Right hindlimb (tissue), 1 donor: ENCODE measurements at regions not wholly inside any gene's neighbourhood (a gene's known extent, or its start where the extent isn't known, plus 50 kb on each side); places are given as distances from the start of the nearest gene placed in this dataset.
"Not testable (repeated sequence)": the region's sequence is repeated elsewhere in the genome, so short reads cannot be mapped to it uniquely, and the experiment has no call there.

Source experiments
- DNase-seq: peaks from one replicate; pipeline ENCODE4 v3.0.0-alpha.2; 2018

DNA sequence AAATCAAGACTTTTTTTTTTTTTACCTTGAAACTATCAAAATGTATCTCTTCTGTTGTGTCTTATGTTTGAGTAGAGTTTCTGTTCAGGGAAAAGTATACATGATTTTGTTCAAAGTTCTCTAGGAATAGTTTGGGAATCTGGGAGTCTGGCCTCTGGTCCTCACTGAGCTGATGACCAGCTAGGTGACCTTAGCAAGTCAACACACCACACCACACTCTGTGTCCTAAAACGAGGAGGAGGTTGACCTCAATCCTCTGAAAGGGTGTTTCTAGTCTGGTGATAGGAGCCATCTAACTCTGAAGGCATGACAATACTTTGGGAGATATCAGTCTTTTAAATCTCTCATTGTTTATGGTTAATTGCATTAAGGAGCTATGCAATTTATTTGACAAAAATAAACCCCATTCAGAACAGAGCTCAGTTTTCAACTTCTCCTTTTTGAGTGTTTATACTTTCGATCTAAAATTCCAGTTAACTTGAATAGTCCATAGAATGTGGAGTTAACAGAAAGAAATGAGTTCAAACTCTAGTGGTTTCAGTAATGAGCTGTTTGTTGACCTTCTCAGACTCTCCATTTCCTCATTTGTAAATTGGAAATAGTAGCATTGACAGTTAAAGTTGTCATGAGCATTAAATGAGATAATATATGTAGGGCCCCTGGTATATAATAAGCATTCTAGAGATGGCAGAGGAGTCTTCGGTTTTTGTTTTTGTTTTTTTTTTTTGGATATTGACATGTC is 112.2 kb upstream of the LRRN1 start:
- DNase-seq: no peak

DNA sequence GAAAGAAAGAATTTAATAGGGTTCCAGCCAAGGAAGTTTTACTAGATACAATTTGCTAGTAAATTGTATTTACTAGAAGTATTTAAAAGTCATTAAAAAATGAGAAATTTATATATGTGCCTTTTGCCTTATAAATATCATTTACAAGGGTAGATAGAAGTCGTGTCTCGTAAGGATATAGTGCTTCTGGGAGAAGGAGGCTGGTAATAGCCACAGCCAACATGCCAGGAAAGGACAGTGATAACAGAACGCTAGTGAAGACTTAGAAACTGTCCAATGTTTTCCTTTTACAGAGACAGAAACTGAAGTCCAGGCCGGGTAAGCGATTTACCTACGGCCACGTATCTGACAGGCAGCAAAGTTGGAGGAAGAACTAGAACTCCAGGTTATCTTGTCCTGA is 113.5 kb upstream of the LRRN1 start:
- DNase-seq: no peak

DNA sequence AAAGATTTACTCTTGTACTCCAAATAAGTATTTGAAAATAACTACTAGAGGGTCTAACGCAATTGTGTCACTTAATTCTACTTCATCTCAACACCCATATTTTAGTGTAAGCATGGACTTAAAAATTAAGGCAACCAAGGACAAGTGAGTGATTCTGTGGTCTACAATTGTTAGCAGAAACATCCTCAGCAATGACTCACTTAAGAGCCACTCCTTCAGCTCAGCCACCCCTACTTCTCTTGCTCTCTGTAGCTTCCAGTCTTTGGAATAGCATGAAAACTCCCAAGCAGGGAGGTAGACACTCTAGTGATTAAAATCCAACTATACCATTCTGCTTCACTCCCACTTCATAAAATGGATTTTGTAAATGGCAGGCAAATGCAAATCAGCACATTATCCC is 116.0 kb upstream of the LRRN1 start:
- no peak for DNase-seq

DNA sequence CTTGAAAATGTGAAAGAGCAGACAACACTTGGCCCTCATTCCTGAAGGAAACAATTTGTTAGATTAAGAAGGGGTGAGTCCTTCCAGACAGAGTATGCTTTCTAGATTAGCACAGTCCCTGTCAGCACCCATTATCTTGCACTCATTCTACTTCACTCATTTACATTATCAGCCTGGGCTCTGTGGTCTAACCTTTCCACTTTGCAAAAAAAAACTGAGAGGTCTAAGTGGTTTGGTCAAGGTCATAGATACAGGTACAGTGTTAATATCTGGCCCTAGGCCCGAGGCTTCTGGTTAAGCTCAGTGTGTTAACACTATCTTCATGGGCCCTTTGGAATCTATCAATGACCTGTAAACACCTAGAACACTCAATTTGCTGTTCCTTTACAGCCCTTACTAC is 123.4 kb upstream of the LRRN1 start:
- DNase-seq: no peak

DNA sequence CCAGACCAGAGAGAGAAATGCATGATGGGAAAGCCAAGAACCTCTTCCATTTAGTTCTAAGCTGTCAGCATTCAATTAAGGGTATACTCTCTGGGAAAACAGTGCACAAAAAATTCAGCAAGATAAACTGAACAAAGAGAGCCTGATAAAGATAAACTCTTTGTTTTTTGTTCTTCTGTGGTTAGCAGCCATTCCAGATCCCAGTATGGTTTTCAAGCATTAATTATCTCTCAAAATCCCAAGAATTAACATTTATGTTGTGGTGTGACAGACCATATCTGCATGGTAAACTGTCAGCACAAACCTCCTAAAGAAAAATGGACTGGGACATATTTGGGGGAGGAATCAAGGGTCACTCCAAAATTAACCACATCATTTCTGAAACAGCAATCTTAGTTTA is 124.0 kb upstream of the LRRN1 start:
- DNase-seq: no peak

DNA sequence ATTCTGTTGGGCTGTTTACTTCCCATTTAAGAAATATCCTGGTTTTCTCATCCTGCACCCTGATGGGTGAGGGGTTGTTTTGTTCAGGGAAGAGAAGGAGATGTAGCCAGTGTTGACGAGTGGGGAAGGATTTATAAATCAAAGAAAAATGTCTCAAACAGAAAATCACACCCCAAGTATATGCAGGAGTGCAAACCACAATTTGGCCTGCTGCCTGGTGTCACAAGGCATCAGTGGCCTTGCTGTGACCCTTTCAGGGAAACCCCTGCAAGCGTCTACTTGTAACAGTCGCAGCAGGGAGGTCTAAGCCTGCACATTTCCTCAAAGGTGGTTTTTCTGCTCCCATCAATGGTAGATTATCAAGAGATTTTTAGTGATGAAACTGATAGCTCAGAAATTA is 132.6 kb upstream of the LRRN1 start:
- no peak for DNase-seq

DNA sequence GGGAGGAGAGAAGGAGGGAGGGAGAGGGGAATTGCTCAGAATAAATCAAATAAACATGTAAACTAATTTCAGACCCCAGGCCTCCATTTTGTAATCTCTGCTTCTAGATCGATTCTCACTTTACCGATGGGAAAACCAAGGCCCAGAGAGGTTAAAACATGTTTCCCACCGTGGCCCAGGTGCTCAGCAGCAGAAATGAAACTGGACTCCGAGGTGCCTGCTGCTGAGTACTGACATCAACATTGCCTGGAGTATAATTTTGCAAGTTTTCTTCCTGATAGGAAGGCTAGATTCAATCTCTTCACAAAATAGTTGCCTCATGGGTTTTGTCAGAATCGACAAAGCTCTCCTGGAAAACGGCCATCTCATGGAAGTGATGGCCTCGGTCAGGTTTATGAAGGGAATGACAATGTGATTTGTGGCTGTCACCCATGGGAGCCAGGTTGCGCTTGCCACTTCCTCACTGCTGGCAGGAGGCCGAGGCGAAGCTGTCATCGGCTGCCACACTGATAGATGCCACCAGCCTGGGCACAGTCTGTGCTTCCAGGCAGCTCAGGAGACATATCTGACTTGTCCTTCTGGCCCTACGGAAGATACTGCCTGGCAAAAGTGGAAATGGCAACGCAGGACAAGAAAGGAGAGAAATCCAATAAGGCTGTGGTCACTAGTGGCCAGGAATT is 133.1 kb upstream of the LRRN1 start:
- DNase-seq: no peak

DNA sequence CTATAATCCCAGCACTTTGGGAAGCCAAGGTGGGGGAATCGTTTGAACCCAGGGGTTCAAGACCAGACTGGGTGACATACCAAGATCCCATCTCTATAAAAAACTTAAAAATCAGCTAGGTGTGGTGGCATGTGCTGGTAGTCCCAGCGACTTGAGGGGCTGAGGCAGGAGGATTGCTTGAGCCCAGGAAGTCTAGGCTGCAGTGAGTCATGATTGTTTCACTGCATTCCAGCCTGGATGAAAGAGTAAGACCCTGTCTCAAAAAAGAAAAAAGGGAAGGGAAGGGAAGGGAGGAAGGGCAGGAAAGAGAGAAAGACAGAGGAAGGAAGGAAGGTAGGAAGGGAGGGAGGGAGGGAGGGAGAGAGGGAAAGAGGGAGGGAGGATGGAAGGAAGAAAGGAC is 133.7 kb upstream of the LRRN1 start:
- DNase-seq: no peak

DNA sequence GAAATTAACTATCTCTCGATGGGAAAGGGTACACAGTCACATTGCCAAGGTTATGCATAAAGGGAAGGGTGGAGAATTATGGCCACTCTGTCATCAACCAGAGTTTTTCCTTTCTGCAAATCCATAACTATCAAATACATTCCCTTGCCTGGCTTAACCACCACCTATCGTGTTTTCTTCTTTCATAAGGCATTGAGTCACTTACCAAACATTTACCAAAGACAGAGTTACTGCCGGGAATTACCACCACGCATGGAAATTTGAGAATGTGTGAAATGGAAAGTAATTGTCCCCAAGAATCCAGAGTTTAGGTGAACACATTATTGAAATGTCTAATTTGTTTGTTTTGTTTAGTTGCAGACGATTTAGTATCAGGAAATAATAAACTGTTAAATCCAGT is 134.3 kb upstream of the LRRN1 start:
- DNase-seq: no peak

DNA sequence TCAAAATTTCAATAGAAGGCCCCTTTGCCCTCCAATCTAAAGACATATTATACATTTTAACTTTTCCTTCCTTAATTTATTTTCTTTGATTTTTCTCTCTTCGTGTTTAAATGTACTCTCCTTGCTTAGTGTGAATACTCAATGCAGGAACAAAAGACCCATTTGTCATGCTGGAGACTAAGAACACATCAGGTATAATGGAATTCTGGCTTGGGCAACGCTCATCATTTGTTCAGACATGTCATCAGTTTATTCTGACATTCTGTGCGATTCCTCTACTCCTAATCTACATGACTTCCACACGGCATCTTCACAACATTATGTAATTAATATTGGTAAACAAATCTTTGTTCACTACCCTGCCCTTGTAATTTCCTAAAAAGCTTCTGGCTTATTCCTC is 136.6 kb upstream of the LRRN1 start:
- no peak for DNase-seq

DNA sequence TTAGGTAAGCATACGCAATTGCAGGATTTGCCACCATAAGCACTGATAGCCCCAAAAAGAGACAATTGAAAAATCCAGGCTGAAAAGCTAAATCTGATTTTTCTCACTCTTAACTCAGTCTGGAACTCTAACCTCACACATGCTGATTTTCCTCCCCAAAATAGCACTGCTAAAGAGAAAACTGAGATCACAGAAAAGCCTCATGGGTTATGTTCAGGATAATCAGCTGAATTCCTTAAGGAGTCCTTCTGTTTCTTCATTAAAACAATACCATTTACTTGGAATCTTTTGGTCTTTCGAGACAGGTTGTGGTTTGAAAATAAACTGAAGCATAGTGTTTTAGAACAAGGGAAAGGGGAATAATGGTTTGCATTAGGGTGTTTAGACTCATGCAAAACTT is 144.3 kb upstream of the LRRN1 start:
- DNase-seq: no peak

DNA sequence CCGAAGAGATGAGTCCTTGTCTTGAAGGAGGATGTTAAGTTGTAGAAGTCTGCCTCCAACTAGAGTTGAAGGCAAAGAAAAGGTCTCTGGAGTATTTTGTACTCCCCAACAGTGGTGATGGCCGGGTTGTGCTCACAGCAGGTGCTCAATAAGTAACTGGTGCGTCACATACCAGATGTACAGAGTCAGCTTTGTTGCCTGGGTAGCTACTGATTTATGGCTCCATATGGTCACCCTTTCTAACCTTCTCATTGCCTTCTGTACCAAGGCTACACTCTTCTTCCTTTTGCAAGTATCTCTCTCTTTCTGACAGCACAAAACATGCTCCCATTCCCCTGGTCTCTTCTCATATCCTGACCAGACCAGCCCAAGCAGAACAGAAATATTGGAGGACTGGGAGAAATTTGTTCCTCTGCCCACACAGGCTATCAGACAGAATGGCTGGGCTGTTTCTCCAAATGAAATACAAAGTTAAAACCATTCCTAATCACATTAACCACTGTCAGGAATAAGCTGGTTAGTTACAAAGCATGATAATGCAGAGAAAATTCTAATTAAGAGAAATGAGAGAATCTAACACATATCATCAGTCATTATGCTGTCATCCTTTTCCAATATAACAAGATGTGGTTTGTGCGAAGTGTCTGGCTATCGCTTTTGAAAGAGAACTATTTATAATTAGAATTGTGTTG is 150.1 kb upstream of the LRRN1 start:
- DNase-seq: no peak

DNA sequence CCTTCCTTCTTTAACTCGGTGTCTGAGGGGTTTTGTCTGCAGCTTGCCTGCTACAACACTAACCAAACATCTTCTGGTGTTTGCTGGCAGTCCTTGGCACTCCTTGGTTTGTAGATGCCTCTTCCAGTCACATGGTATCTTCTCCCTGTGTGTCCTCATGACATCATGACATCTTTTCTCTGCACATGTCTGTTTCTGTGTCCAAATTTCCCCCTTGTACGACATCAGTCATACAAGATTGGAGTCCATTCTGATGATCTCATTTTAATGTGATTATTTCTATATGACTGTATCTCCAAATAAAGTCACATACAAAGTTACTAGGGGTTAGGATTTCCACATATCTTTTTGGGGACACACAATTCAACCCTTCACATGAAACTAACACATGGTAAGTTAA is 152.3 kb upstream of the LRRN1 start:
- DNase-seq: no peak

DNA sequence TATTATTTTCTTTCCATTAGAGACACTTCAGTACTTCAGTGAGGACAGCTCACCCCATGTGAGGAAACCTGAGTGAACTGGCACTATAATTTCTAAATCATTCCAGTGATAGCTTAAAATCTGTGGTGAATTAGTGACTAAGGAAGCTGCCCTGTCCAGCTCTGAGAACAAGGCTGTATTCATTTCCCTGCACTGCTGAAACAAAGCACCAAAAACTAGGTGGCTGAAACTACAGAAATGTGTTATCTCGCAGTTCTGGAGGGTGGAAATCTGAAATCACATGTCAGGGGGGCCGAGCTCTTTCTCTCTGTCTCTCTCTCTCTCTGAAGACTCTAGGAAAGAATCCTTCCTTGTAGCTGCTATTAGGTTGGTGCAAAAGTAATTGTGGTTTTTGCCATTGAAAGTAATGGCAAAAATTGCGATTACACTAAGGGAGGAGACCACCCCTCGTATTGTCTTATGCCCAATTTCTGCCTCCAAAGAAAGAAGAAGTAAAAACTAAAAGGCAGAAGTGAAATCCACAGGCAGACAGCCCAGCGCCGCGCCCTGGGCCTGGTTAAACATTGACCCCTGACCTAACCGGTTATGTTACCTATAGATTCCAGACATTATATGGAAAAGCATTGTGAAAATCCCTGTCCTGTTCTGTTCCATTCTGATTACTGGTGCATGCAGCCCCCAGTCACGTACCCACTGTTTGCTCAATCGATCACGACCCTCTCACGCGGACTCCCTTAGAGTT is 153.0 kb upstream of the LRRN1 start:
- DNase-seq: not testable (repeated sequence)

DNA sequence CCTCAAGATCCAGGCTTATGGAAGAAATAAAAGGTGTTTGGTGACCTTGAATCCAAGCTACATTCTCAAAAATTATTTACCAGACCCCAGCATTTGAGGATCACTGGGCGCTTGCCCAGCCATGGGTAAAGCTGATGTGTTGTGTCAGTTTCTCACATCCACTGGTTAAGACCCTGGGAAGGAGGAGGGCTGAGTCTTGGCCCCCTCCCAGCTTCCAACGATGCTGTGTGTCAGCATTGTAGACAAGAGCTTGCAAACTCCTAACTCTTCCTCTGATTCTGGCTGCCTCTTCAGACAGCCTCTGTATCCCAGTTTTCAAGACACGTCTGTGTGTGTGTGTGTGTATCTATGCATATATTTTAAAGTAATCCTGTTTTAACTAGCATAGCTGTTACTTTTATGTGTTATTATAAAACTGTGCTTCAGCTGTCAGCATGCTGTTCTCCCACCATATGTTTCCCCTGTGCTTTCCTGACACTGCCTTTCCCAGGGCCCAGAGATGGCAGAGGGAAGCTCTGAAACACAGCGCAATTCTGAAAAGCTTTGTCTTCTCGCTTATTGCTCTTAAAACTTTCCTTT is 157.3 kb upstream of the LRRN1 start:
- DNase-seq: no peak

DNA sequence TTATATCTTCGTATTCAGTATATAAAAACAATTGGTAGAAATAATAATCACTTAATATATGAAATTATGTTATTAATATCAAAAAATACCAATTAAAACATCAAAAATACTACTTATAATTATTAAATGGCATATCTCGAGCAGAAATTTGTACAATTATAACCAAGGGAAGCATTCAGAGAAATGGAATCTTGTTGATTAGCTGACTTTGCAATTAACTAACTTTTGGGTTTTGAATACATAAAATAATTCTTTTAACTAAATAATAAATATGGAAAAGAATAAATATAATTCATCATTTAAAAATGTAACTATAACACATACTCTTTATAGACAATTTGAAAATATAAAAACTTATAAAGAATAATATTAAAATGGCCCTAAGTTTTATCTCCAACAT is 160.2 kb upstream of the LRRN1 start:
- no peak for DNase-seq

DNA sequence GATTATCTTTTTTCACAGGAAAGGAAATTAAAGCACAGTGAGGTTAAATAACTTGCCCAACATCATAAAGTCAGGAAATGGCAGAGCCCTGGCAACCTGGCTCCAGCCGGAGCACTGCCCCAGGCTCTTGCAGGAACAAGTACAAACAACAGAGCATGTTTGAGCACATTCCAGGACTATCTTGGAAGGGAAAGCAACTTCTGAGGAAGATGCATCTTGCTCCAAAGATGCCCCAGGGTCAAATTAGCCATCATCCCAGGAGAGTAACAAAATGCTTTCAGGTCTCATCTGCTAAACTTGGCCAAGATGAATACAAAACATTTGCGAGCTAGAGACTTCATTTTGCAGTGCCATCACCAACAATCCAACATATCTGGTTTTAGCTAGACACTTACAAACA is 162.4 kb upstream of the LRRN1 start:
- no peak for DNase-seq

DNA sequence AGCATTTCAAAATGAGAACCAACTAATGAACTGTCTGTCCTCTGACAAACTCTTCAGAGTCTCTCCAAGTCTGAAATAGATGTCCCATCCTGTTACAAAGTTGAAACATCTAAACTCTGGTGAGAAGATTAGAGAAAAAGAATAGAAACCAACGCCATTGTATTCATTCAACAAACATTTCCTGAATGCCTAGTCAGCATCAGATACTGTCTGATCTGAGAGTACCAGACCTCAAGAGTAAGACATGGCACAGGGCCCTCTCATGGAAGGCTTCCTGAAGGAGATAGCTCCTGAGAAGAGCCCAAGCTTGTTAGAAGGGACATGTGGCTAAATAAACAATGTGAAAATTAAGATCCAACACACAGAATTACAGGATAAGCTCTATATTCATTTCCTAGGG is 164.1 kb upstream of the LRRN1 start:
- no peak for DNase-seq

DNA sequence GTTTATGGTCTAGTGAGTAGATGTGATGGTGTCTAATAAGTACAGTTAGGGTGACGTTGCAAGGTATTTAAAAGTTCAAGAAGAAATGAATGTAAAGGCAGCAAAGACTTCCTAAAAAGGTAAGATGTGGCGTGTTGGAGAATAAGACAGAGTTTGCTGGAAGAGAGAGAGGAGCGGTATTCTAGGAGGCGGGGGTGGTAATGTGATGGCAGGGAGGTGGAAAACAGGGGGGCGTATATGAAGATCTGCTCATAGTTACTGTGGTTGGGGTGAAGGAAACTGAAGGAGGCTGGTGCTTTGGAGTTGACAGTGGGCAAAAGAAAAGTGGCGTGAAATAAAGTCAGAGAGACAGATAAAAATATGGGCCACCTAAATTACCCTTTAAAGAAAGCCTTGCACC is 164.9 kb upstream of the LRRN1 start:
- DNase-seq: no peak

DNA sequence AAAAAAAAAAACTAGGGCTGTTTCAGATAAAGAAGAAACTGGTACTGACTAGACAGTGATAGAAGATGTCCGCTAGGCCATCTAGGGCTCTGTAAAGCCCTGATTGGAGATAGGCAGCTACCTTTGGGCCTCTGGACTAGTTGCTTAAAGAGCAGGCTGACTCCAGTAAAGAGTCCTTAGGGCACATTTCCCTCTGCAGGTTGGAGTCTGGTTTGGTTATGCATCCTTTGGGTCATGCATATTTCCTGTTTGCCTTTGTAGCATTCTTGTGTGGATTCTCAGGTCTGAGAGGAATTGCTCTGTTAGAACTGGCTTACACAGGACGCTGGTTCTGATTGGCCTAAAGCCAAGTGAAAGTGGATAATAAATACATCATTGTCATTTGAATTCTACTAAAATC is 165.5 kb upstream of the LRRN1 start:
- no peak for DNase-seq

DNA sequence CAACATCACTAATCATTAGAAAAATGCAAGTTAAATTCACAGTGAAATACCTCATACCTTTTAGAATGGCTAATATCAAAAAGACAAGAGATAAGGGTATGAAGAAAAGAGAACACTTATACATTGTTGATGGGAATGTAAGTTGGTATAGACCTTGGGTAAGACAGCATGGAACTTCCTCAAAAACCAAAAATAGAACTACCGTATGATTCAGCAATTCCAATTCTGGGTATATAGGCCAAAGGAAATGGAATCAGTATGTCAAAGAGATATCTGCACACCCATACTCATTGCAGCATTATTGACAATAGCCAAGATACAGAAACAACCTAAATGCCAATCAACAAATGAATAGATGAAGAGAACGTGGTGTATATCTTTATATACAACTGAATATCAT is 166.8 kb upstream of the LRRN1 start:
- no peak for DNase-seq

DNA sequence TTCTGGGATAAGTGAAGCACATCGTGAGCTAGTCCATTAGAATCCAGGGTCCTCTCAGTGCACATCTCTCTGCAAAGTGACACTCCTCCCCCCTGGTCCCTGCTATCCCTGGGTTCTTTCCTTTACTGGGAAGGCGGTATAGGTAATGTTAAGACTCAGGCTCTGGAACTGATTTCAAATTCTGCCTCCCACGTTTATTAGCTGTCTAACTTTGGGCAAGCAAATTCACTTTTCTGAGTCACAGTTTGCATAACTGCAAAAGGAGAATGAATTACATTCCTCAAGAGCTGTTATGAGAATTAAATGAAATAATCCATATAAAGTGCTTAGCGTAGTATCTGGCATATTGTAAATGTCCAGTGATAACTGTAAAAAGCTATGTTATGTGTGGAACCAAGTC is 168.1 kb upstream of the LRRN1 start:
- no peak for DNase-seq

DNA sequence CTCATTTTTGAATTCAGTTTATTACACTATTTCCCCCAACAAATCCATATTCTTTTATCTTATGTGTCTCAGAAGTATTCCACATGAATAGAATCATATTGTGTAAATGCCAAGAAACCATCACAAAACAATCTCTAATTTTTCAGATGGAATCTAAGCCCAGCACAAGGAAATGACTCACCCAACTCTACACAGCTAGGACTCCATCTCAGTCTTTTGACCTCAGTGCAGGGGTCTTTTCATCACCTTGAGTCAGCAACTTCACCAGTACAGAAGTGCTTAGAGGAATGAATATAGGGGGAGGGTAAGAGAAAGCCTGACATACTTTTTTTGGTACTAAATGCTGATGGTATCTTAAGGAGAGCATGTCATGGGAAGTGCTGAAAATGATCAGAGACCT is 169.3 kb upstream of the LRRN1 start:
- DNase-seq: no peak
